ENCODE measurements at regions not wholly inside any gene's neighbourhood (a gene's known extent, or its start where the extent isn't known, plus 50 kb on each side); places are given as distances from the start of the nearest gene placed in this dataset.

- TF ChIP-seq GATA3 (IDR thresholded peaks at IDR 0.05; ENCODE audit: low read depth, low read length) (no peak), GATA2 (IDR thresholded peaks at IDR 0.05; ENCODE audit: low read depth, low read length) (no peak)
Observed at GRCh38 chr4:31580843-31581242, 860.7 kb downstream of the PCDH7 start.

Measured in SH-SY5Y (cell line).